Heart left ventricle (tissue), 13 donors: ENCODE measurements at regions not wholly inside any gene's neighbourhood (a gene's known extent, or its start where the extent isn't known, plus 50 kb on each side); places are given as distances from the start of the nearest gene placed in this dataset.

Experiments used
- POLR2A ChIP-seq, 2 donors: fragments of 450-650 bp; IDR thresholded peaks; one replicate each; pipeline ENCODE4 v1.6.1; 2017; ENCODE audit warnings: antibody characterized with exemption in 2 of 2, mild to moderate bottlenecking in 2 of 2, moderate library complexity in 2 of 2
- TF ChIP-seq, protein P1 (sequence below), 12 donors: fragments of 200-600 bp; sonication (generic) in 4 of 12; IDR thresholded peaks; one replicate each; pipeline versions ENCODE4 v1.5.0 to v1.8.0; 2018 to 2022; ENCODE audit warnings: antibody characterized with exemption in 12 of 12, mild to moderate bottlenecking in 5 of 12
- donor health status: ischemic (EF 13 %, LVEDD 7.1; RV severe dilation, severe dysfunction).
- donor health status: DM: no; HTN: yes; CAD: no.
- donor health status: DM: no; HTN: no; CAD: no.
- donor health status: ischemic (EF 25% LVEDD 6.9; RV normal size, moderate dysfunction).
- donor health status: ischemic (EF 25% LVEDD 5.7; RV mildly dilated, moderate dysfunction).
- donor health status: ischemic (EF 35%, LVEDD 5.7; RV mildly dilated, moderate dysfunction).
- donor health status: nonischemic (EF 11% LVEDD 7.7; RV severe dilation, severe dysfunction).
- donor health status: DM: yes; HTN: yes; CAD: no.
- donor health status: PGD.
- donor health status: ischemic (EF 29% LVEDD 5.4; RV normal size, mild dysfunction).
- donor health status: nonischemic (EF 23%, LVEDD 6.1; RV moderate dilation, normal function).

GRCh38 chr18:1796636-1797035, 774.7 kb downstream of the METTL4 start:
- TF ChIP-seq, protein P1, sequence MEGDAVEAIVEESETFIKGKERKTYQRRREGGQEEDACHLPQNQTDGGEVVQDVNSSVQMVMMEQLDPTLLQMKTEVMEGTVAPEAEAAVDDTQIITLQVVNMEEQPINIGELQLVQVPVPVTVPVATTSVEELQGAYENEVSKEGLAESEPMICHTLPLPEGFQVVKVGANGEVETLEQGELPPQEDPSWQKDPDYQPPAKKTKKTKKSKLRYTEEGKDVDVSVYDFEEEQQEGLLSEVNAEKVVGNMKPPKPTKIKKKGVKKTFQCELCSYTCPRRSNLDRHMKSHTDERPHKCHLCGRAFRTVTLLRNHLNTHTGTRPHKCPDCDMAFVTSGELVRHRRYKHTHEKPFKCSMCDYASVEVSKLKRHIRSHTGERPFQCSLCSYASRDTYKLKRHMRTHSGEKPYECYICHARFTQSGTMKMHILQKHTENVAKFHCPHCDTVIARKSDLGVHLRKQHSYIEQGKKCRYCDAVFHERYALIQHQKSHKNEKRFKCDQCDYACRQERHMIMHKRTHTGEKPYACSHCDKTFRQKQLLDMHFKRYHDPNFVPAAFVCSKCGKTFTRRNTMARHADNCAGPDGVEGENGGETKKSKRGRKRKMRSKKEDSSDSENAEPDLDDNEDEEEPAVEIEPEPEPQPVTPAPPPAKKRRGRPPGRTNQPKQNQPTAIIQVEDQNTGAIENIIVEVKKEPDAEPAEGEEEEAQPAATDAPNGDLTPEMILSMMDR (IDR thresholded peaks at IDR 0.05) = no peak
- TF ChIP-seq POLR2A (IDR thresholded peaks at IDR 0.05) = no peak
